Type B pancreatic cell (in vitro differentiated cells): ENCODE measurements at regions not wholly inside any gene's neighbourhood (a gene's known extent, or its start where the extent isn't known, plus 50 kb on each side); places are given as distances from the start of the nearest gene placed in this dataset.

Experiments used
- DNase-seq: peaks from one replicate; pipeline ENCODE4 v3.0.0; 2021; ENCODE audit warnings: mixed read lengths; ENCODE audit not compliant: unreplicated experiment; ENCODE audit errors: extremely low spot score
- H3K27ac Mint-ChIP-seq: 2 replicates; pipeline ENCODE4 v1.8.0; 2021; ENCODE audit warnings: mild to moderate bottlenecking, mixed read lengths
- H3K27me3 Mint-ChIP-seq: 2 replicates; pipeline ENCODE4 v1.8.0; 2021; ENCODE audit warnings: mixed read lengths
- H3K36me3 Mint-ChIP-seq: 2 replicates; pipeline ENCODE4 v1.8.0; 2021; ENCODE audit warnings: mixed read lengths
- H3K4me1 Mint-ChIP-seq: one replicate; pipeline ENCODE4 v1.8.0; 2021; ENCODE audit warnings: mixed read lengths; ENCODE audit not compliant: unreplicated experiment
- H3K4me3 Mint-ChIP-seq: 2 replicates; pipeline ENCODE4 v1.8.0; 2021; ENCODE audit warnings: mild to moderate bottlenecking, mixed read lengths
- H3K9me3 Mint-ChIP-seq: 2 replicates; pipeline ENCODE4 v1.8.0; 2021; ENCODE audit warnings: mixed read lengths
- CTCF ChIP-seq: fragments of 200-600 bp; sonication (generic); conservative IDR thresholded peaks from 2 replicates; pipeline ENCODE4 v1.5.0; 2021; ENCODE audit warnings: antibody characterized with exemption, mild to moderate bottlenecking

- DNase-seq, result no peak
- TF ChIP-seq CTCF, result no peak
- no peak overlapping the region for H3K27ac Mint-ChIP-seq
- no peaks in the 10 kb centered on the region for H3K9me3 Mint-ChIP-seq
- no peak overlapping the region for H3K4me3 Mint-ChIP-seq
- H3K36me3 Mint-ChIP-seq, result no peaks in the 10 kb centered on the region
- peaks cover 14% of the 10 kb centered on the region for H3K4me1 Mint-ChIP-seq
- no peaks in the 10 kb centered on the region for H3K27me3 Mint-ChIP-seq
These were observed 1749.9 kb upstream of the TENM3 start for GRCh38 chr4:180493299-180493698.

GRCh38 chr4:180500154-180500553 is 1743.0 kb upstream of the TENM3 start:
- Mint-ChIP-seq H3K4me3 (no peak overlapping the region), H3K36me3 (no peaks in the 10 kb centered on the region), H3K9me3 (no peaks in the 10 kb centered on the region), H3K27me3 (no peaks in the 10 kb centered on the region), H3K4me1 (no peaks in the 10 kb centered on the region), H3K27ac (no peak overlapping the region)
- no peak for DNase-seq
- no peak for TF ChIP-seq CTCF

GRCh38 chr4:180512801-180513475 is 1730.3 kb upstream of the TENM3 start:
- Mint-ChIP-seq H3K4me1 (no peaks in the 10 kb centered on the region), H3K36me3 (no peaks in the 10 kb centered on the region), H3K9me3 (no peaks in the 10 kb centered on the region), H3K27me3 (no peaks in the 10 kb centered on the region), H3K4me3 (no peak overlapping the region), H3K27ac (no peak overlapping the region)
- TF ChIP-seq CTCF, result no peak
- DNase-seq, result no peak

GRCh38 chr4:180518906-180519305 is 1724.3 kb upstream of the TENM3 start:
- no peaks in the 10 kb centered on the region for H3K27me3 Mint-ChIP-seq
- H3K9me3 Mint-ChIP-seq, result no peaks in the 10 kb centered on the region
- H3K4me1 Mint-ChIP-seq, result no peaks in the 10 kb centered on the region
- H3K4me3 Mint-ChIP-seq, result no peak overlapping the region
- no peak for TF ChIP-seq CTCF
- H3K36me3 Mint-ChIP-seq, result no peaks in the 10 kb centered on the region
- no peak for DNase-seq
- no peak overlapping the region for H3K27ac Mint-ChIP-seq

GRCh38 chr4:180521181-180521580 is 1722.0 kb upstream of the TENM3 start:
- no peaks in the 10 kb centered on the region for H3K36me3 Mint-ChIP-seq
- TF ChIP-seq CTCF, result no peak
- no peaks in the 10 kb centered on the region for H3K27me3 Mint-ChIP-seq
- H3K4me3 Mint-ChIP-seq, result no peak overlapping the region
- no peak for DNase-seq
- H3K4me1 Mint-ChIP-seq, result no peaks in the 10 kb centered on the region
- H3K27ac Mint-ChIP-seq, result no peak overlapping the region
- H3K9me3 Mint-ChIP-seq, result no peaks in the 10 kb centered on the region
